ENCODE measurements at regions not wholly inside any gene's neighbourhood (a gene's known extent, or its start where the extent isn't known, plus 50 kb on each side); places are given as distances from the start of the nearest gene placed in this dataset.

- DNase-seq: no peak
These were observed 493.8 kb downstream of the SHQ1 start for GRCh38 chr3:72354486-72354885.

- DNase-seq: no peak
These were observed 494.8 kb downstream of the SHQ1 start for GRCh38 chr3:72353236-72354128.

- DNase-seq: no peak
These were observed 496.1 kb downstream of the SHQ1 start for GRCh38 chr3:72352176-72352575.

GRCh38 chr3:72351536-72351935 lies 496.7 kb downstream of the SHQ1 start:
- no peak for DNase-seq

- no peak for DNase-seq
These were observed 497.3 kb downstream of the SHQ1 start for GRCh38 chr3:72350761-72351505.

GRCh38 chr3:72348357-72348756 lies 499.9 kb downstream of the SHQ1 start:
- no peak for DNase-seq

GRCh38 chr3:72347819-72348319 lies 500.4 kb downstream of the SHQ1 start:
- peak; percentile 26 to 35 for DNase-seq

GRCh38 chr3:72346526-72346926 lies 501.7 kb downstream of the SHQ1 start:
- no peak for DNase-seq

GRCh38 chr3:72345980-72346379 lies 502.3 kb downstream of the SHQ1 start:
- no peak for DNase-seq

GRCh38 chr3:72345237-72345878 lies 502.9 kb downstream of the SHQ1 start:
- DNase-seq: no peak

- DNase-seq: no peak
These were observed 503.6 kb downstream of the SHQ1 start for GRCh38 chr3:72344647-72345046.

- no peak for DNase-seq
These were observed 504.0 kb downstream of the SHQ1 start for GRCh38 chr3:72344236-72344635.

GRCh38 chr3:72343078-72343477 lies 505.2 kb downstream of the SHQ1 start:
- peak in 1 of 2 donors; percentile 21 for DNase-seq

GRCh38 chr3:72342450-72342849 lies 505.8 kb downstream of the SHQ1 start:
- DNase-seq: no peak

- no peak for DNase-seq
These were observed 506.3 kb downstream of the SHQ1 start for GRCh38 chr3:72341920-72342319.

GRCh38 chr3:72341380-72341770 lies 506.9 kb downstream of the SHQ1 start:
- no peak for DNase-seq

- DNase-seq: no peak
These were observed 507.5 kb downstream of the SHQ1 start for GRCh38 chr3:72340476-72341379.

GRCh38 chr3:72340056-72340455 lies 508.2 kb downstream of the SHQ1 start:
- no peak for DNase-seq

- no peak for DNase-seq
These were observed 508.6 kb downstream of the SHQ1 start for GRCh38 chr3:72339670-72340030.

GRCh38 chr3:72338942-72339669 lies 509.1 kb downstream of the SHQ1 start:
- DNase-seq: peak in 1 of 2 donors; percentile 55

GRCh38 chr3:72338082-72338941 lies 509.9 kb downstream of the SHQ1 start:
- peak; percentile 36 to 61 for DNase-seq
